ENCODE measurements at regions not wholly inside any gene's neighbourhood (a gene's known extent, or its start where the extent isn't known, plus 50 kb on each side); places are given as distances from the start of the nearest gene placed in this dataset.

- DNase-seq, result no peak
- Histone ChIP-seq H3K4me3 (no peak overlapping the region), H3K4me1 (no peaks in the 10 kb centered on the region), H3K9me3 (peaks cover 0 to under 1% (median 0%) of the 10 kb centered on the region in 12 donors), H3K27me3 (peaks cover 0 to 44% (median 0%) of the 10 kb centered on the region in 9 donors), H3K36me3 (no peaks in the 10 kb centered on the region), H3K27ac (no peak overlapping the region)
- WGBS, 4 donors, result 62 to 69% (median 66%) methylated on average over 7 of the region's 7 CpGs
- ATAC-seq, result no peak
- TF ChIP-seq POLR2A (IDR thresholded peaks at IDR 0.05) (no peak), CTCF (IDR thresholded peaks at IDR 0.05) (no peak)
- intact Hi-C loops (cut with DNase I), result no loop called here
Measured at GRCh38 chr13:111598747-111599146, 278.3 kb downstream of the TEX29 start.

GRCh38 chr13:111599791-111600190, 279.3 kb downstream of the TEX29 start:
- Histone ChIP-seq H3K27me3 (peaks cover 0 to 44% (median 0%) of the 10 kb centered on the region in 9 donors), H3K36me3 (no peaks in the 10 kb centered on the region), H3K9me3 (no peaks in the 10 kb centered on the region), H3K4me1 (no peaks in the 10 kb centered on the region), H3K4me3 (no peak overlapping the region), H3K27ac (no peak overlapping the region)
- TF ChIP-seq CTCF (IDR thresholded peaks at IDR 0.05), result no peak
- TF ChIP-seq POLR2A (IDR thresholded peaks at IDR 0.05), result no peak
- intact Hi-C loops (cut with DNase I), result no loop called here
- no peak for ATAC-seq
- WGBS, 4 donors, result 72 to 74% (median 73%) methylated on average over 9 of the region's 9 CpGs
- no peak for DNase-seq

GRCh38 chr13:111602874-111603273, 282.4 kb downstream of the TEX29 start:
- no peak overlapping the region for H3K27ac ChIP-seq
- TF ChIP-seq POLR2A (IDR thresholded peaks at IDR 0.05) (no peak), CTCF (IDR thresholded peaks at IDR 0.05) (no peak)
- no peaks in the 10 kb centered on the region for H3K9me3 ChIP-seq
- no peak overlapping the region for H3K4me3 ChIP-seq
- DNase-seq (no peak), ATAC-seq (no peak)
- H3K4me1 ChIP-seq, result no peaks in the 10 kb centered on the region
- H3K36me3 ChIP-seq, result no peaks in the 10 kb centered on the region
- intact Hi-C loops (cut with DNase I), result no loop called here
- H3K27me3 ChIP-seq, result peaks cover 0 to 29% (median 0%) of the 10 kb centered on the region in 9 donors
- 90 to 94% (median 91%) methylated on average over 13 to 21 of the region's 21 CpGs for WGBS, 4 donors

- Histone ChIP-seq H3K9me3 (no peaks in the 10 kb centered on the region), H3K27ac (no peak overlapping the region), H3K4me1 (no peaks in the 10 kb centered on the region), H3K27me3 (peaks cover 0 to 17% (median 0%) of the 10 kb centered on the region in 9 donors), H3K4me3 (no peak overlapping the region), H3K36me3 (no peaks in the 10 kb centered on the region)
- TF ChIP-seq POLR2A (IDR thresholded peaks at IDR 0.05) (no peak), CTCF (IDR thresholded peaks at IDR 0.05) (no peak)
- intact Hi-C loops (cut with DNase I), result no loop called here
- ATAC-seq (no peak), DNase-seq (no peak)
- WGBS, 4 donors, result 71 to 76% (median 73%) methylated on average over 14 of the region's 14 CpGs
Measured at GRCh38 chr13:111604097-111604496, 283.7 kb downstream of the TEX29 start.
